ENCODE measurements at regions not wholly inside any gene's neighbourhood (a gene's known extent, or its start where the extent isn't known, plus 50 kb on each side); places are given as distances from the start of the nearest gene placed in this dataset.

DNA sequence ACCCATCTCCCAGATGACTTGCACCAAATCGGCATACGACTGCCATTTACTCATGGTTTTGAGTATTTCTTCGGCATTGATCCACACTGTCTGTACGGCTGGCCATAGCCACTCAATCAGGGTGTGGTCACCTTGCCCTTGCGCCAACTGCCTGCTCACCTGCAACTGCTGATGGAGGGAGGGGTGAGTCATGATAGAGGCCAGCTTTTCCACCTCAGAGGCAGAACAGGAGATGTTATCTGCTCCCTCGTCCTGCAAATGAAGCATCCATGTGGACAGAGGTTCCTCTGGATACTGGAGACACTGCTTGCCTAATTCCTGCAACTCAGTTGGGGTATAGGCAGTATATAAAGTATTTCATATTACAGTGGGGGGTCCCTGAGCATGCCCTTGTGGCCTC lies 85.6 kb upstream of the ATP10B start:
- TF ChIP-seq TAF1 (IDR thresholded peaks at IDR 0.05; ENCODE audit: borderline replicate concordance, low read depth, low read length) (no peak), RCOR1 (IDR thresholded peaks at IDR 0.05; ENCODE audit: low read length) (no peak), POLR2AphosphoS5 (IDR thresholded peaks at IDR 0.05; ENCODE audit: low read depth, low read length) (no peak), EP300 (IDR thresholded peaks at IDR 0.05; ENCODE audit: borderline replicate concordance in 1 of 2, low read depth in 1 of 2, low read length in 1 of 2) (no peak), MXI1 (IDR thresholded peaks at IDR 0.05; ENCODE audit: low read depth, low read length) (no peak), REST (IDR thresholded peaks at IDR 0.05; ENCODE audit: low read depth, low read length) (no peak), JUND (IDR thresholded peaks at IDR 0.05) (no peak), ELF1 (IDR thresholded peaks at IDR 0.05) (no peak), YY1 (IDR thresholded peaks at IDR 0.05; ENCODE audit: low read depth) (no peak), GABPA (IDR thresholded peaks at IDR 0.05; ENCODE audit: low read depth) (no peak), CHD2 (IDR thresholded peaks at IDR 0.05; ENCODE audit: low read length, partially characterized antibody) (no peak)
- TF ChIP-seq, protein P1, sequence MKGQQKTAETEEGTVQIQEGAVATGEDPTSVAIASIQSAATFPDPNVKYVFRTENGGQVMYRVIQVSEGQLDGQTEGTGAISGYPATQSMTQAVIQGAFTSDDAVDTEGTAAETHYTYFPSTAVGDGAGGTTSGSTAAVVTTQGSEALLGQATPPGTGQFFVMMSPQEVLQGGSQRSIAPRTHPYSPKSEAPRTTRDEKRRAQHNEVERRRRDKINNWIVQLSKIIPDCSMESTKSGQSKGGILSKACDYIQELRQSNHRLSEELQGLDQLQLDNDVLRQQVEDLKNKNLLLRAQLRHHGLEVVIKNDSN (IDR thresholded peaks at IDR 0.05; ENCODE audit: borderline replicate concordance, low read depth), result no peak
- TF ChIP-seq, protein P2, sequence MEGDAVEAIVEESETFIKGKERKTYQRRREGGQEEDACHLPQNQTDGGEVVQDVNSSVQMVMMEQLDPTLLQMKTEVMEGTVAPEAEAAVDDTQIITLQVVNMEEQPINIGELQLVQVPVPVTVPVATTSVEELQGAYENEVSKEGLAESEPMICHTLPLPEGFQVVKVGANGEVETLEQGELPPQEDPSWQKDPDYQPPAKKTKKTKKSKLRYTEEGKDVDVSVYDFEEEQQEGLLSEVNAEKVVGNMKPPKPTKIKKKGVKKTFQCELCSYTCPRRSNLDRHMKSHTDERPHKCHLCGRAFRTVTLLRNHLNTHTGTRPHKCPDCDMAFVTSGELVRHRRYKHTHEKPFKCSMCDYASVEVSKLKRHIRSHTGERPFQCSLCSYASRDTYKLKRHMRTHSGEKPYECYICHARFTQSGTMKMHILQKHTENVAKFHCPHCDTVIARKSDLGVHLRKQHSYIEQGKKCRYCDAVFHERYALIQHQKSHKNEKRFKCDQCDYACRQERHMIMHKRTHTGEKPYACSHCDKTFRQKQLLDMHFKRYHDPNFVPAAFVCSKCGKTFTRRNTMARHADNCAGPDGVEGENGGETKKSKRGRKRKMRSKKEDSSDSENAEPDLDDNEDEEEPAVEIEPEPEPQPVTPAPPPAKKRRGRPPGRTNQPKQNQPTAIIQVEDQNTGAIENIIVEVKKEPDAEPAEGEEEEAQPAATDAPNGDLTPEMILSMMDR (IDR thresholded peaks at IDR 0.05), result no peak

Measured in SK-N-SH (cell line).